ENCODE measurements at regions not wholly inside any gene's neighbourhood (a gene's known extent, or its start where the extent isn't known, plus 50 kb on each side); places are given as distances from the start of the nearest gene placed in this dataset.
"Not testable (repeated sequence)": the region's sequence is repeated elsewhere in the genome, so short reads cannot be mapped to it uniquely, and the experiment has no call there.

- no peak for DNase-seq (ENCODE audit: low read depth)
Measured at GRCh38 chr17:34474706-34475105, 104.7 kb upstream of the TMEM132E start.

DNA sequence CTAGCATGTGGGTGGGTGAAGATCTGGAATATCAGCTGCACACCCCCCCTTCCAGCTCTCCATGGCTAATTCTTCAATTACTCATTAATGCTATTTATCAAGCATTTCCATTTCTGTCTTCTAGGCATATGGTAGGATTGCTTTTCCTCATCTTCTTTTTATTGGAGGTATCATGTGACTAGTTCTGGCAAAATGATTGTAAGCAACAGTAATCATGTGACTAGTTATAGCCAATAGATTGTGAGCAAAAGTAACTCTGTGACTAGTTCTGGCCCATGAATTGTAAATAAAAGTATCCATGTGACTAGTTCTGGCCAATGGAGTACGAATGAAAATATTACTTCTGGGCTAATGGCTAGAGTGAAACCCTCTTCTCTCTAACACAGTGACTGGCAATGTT lies 107.0 kb upstream of the TMEM132E start:
- DNase-seq (ENCODE audit: low read depth), result no peak

DNA sequence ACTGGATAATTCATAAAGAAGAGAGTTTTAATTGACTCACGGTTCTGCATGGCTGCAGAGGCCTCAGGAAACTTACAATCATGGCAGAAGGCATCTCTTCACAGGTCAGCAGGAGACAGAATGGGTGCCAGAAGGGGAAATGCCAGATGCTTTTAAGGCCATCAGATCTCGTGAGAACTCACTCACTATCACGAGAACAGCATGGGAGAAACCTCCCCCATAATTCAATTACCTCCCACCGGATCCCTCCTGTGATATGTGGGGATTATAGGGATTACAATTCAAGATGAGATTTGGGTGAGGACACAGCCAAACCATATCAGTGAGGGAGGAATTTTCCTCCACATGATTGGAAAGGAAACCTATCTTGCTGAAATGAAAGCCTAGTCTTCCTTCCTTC lies 108.1 kb upstream of the TMEM132E start:
- not testable (repeated sequence) for DNase-seq (ENCODE audit: low read depth)

DNA sequence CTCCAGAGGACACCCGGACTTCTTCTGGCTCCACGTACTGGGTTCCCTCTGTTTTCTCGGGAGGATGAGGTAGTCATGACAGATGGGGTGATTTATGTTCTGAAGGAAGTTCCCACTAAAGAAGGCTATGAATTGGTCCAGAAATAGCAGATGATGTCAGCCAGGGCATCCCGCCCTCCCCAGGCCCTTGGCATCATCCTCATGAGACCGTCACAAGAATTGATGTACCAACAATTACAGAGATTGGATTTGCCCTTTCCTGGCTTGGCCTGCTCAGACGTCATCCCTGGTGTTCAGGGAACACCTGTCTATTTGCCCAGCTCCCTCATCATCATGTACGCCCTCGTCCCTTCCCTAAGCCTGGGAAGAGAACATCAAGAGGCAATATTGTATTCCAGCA lies 102.8 kb upstream of the CCL1 start:
- DNase-seq (ENCODE audit: low read depth), result no peak

DNA sequence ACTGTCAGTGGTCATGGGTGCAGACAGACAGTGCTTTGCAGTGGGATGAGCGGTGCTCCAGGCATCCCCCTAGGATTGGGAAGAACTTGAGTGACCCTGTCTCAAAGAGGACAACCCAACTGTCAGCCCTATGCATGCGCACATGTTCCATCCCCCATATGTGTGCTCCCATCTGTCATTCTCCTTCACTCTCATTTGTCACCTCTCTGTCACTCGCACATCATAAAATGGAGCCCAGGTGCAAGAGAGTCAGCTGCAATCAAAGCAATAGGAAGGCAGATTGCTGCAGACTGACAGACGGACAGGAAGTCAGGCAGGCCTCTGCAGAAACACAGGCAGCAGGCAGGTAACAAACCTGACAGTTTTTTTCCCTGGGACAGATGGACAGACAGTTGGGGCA lies 101.8 kb upstream of the CCL1 start:
- DNase-seq (ENCODE audit: low read depth), result no peak

DNA sequence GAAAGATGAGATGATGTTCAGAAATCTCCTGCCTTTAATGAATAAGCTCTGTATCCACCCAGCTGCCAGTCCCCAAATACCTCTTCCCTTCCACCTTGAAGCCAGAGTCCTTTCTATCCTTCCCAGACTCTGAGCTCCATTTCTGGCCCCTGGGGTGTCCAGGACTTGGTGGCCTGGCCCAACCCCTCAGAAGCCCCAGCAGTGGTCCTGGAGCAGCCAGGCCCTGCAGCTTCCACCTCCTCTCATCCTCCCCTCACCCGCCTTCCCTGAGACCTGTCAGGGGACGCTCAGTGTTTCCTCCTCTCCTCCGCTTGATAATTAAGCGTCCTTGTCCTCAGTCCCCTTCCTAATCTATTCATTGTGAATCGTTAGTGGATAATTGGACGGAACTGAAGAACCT lies 95.2 kb upstream of the CCL1 start:
- DNase-seq (ENCODE audit: low read depth), result no peak

DNA sequence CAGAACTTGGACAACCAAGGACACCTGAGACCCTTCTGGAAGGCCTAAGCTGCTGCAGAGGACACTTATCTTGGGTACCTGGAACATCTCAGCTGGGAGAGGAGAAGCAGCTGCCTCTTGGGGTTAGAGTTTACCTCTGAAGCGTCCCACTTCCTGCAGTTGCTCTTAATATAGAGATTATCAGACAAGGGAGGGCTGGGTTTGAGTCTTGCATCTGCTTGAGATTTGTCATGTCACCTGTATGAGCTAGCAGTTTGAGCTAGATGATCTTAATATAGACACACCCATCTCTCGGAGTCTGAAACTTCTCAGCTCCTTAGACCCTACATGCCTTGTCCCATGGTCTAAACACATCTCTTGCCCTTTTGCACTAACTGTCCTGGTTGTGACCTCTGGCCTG lies 93.1 kb upstream of the CCL1 start:
- no peak for DNase-seq (ENCODE audit: low read depth)

DNA sequence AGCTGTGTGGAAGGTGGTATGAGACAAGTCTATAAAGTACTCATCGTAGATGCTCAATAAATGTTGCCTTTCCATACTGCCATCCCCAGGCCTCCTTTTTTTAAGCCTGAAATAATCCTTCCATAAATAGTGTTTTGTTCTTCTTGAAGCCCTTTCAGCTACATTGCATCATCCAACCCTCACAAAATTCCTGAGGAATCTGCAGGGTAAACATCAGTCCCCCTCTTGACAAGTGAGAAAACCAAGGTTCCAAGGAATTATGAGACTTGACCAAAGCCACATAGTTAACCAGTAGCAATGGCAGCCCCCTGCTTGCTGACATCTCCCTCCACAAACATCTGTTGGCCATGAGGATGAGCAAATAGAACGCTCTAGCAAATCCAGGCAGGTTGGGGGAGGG lies 89.7 kb upstream of the CCL1 start:
- no peak for DNase-seq (ENCODE audit: low read depth)

- DNase-seq (ENCODE audit: low read depth), result no peak
Measured at GRCh38 chr17:34451313-34451712, 88.3 kb upstream of the CCL1 start.

DNA sequence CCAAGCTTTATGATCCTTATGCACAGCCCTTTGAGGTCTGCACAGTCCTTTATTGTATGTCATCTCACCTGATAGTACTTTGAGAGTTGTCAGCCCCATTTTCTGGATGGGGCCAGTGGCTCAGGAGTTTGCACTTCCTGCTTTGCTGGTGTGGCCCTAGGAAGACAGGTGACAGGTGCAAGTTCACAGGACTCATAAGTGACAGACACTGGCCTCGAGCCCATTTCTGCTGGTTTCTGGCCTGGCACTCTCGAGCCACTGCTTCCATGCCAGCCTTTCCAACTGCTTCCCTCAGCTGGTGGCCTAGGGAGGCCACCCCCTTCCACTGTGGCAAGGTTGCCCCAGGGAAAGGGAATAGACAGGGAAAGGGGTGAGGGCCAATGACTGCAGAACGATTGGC lies 84.4 kb upstream of the CCL1 start:
- no peak for DNase-seq (ENCODE audit: low read depth)

- no peak for DNase-seq (ENCODE audit: low read depth)
Measured at GRCh38 chr17:34445101-34445500, 82.1 kb upstream of the CCL1 start.

DNA sequence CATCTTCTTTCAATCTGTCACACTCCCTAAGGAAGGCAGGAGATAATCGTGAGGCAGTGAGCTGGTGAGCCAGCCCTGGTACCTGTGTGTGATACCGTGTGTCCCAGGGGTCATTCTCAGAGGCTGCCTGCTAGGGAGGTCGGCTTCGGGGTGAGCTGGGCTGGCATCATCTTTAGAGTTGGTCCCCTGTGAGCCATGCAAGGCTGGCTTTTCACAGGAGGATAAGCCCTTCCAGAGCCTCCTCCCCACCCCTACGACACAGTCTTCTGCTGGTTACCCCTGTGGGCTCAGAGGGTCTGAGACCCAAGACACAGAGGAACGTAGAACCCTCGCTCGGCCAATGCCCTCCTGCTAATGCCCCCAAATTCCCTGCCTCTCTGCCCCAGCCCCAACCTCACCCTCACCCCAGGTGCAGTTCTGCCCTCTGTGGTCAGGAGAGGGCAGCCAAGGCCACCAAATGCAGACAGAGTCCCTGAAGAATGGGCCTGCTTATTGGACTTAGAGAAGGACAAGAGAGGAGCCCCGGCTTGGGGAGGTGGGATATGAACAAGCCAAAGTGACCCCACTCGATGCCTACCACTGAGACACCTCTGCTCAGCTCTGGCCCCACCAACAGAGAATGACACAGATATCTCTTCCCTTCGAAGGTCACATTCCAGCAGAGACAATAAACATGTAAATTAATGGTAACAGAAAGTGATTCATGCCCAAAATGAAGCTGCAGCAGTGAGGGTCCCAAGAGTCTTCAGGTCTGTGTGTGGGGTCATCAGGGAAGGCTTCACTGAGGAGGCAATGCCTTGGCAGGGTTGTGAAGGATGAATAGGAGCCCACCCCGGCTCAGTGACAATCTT lies 80.8 kb upstream of the CCL1 start:
- no peak for DNase-seq (ENCODE audit: low read depth)

DNA sequence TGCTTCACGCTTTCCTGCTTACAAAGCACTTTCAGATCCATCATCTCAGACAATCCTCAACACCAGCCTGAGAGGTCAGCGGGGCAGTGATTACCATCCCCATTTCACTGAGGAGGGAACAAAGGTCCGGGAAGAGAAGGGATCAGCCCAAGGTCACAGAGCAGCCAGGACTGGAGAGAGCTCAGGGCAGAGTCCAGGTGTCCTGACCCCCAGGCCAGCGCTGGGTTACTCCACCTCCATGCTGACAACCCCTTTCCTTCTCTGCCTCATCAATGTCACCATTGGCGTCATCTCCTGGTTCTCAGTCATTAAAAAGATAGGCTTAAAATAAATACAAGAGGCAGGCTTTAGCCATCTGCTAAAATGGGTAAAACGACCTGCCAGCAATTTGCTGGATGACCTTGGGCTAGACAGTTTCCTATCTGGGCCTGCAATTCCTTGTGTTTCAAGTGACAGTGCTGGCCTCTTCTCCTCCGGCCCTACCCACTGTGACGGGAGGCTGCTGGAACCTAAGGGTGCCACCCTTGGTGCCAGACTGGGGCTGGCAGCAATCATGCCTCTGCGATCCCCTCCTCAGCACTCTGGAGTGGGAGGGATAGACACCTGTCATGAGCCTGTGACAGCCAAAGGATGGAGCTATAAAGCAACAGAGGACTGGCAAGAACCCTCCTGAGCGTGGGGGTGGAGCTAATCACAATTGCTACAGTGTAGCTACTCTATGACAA lies 79.5 kb upstream of the CCL1 start:
- DNase-seq (ENCODE audit: low read depth), result no peak

DNA sequence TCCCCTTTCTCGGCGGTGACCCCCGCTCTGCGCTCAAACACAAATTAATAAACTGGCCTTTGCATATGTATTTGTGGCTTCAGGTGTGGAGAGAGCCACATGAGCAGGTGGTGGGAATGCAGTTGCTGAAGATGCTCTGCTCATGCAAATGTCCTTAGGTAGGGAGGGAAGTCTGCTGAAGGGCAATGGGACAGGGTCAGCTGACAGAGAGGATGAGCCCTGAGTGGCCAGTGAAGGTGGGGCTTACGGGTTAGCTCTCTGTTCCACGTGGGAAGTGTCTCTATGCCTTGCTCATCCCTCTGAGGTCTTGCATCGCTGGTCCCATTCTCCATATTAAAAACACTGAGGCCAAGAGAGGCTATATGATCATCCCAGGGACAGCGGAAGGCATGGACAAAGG lies 74.2 kb upstream of the CCL1 start:
- no peak for DNase-seq (ENCODE audit: low read depth)

DNA sequence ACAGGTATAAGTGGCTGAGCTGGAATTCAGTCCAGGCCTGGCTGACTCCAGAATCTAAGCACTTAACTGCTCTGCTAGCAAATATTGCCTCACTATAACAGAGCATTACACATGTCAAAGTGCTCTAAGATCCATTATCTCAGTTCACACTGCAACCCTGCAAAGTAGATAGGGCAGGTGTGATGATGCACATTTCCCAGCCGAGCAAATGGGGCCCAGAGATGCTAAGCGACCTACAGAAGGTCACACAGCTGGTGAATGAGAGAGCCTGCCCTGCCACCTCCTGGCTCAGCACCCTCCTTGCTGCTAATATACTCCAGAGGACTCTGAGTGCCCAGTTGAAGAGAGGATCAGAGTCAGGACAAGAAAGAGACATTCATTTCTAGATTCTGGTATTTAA lies 73.6 kb upstream of the CCL1 start:
- DNase-seq (ENCODE audit: low read depth), result no peak

DNA sequence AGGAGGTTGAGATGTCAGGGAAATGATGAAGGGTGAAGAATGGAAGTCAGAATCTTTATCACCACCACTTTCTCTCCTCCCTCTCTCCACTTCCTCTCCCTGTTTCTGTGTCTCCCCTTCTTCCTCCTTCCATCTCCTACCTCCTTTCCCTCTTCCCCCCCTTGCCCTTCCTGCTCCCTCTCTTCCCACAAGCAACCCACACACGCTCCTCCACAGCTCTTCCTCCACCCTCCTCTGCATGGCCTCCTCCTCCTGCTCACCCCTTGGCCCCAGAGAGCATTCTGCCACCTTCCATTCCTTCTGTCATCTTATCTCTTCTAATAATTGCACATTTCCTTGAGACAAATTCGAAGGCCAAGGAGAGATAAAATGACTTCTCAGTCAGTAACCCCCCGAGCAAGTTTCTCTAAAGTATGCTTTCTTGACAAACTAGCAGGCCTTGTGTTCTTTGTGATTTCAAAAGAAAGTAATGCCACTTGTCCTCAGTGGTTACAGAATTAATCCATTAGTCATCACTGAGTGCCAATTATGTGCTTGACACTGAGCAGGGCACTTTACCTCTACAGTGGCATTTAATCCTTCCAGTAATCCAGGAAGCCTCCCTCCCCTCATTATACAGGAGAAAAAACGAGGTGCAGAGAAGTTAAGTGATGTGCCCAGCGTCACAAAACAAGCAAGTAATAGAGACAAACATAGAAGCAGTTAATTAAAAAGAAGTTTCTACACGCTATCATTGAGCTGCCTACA lies 72.3 kb upstream of the CCL1 start:
- DNase-seq (ENCODE audit: low read depth), result no peak

DNA sequence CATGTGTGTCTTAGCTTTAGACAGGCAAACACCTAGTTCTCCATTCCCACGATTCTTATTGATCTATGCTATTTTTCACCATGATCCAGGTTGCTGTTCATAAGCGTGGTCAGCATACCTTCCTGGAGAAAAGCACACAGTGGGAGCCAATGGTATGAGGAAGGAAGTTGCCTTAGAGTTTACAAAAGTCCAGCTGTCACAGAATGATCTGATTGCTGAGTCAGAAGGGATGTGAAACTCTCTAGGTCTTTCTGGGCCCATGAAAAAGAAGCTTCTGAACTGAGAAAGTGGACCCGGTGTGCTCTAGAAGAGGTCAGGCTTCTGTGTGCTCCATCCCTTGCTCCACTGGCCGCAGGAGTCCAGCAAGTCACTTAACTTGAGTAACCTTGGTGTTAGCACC lies 71.0 kb upstream of the CCL1 start:
- no peak for DNase-seq (ENCODE audit: low read depth)

- no peak for DNase-seq (ENCODE audit: low read depth)
Measured at GRCh38 chr17:34424814-34425491, 61.9 kb upstream of the CCL1 start.

GRCh38 chr17:34423978-34424813 lies 61.2 kb upstream of the CCL1 start:
- DNase-seq (ENCODE audit: low read depth), result no peak

DNA sequence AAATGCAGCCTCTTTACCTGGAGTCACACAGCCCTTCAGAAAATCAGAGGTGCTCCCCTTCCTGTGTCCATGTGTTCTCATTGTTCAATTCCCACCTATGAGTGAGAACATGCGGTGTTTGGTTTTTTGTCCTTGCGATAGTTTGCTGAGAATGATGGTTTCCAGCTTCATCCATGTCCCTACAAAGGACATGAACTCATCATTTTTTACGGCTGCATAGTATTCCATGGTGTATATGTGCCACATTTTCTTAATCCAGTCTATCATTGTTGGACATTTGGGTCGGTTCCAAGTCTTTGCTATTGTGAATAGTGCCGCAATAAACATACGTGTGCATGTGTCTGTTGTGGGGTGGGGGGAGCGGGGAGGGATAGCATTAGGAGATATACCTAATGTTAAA lies 60.3 kb upstream of the CCL1 start:
- DNase-seq (ENCODE audit: low read depth), result not testable (repeated sequence)

- no peak for DNase-seq (ENCODE audit: low read depth)
Measured at GRCh38 chr17:34420900-34421299, 57.9 kb upstream of the CCL1 start.
